ENCODE measurements at regions not wholly inside any gene's neighbourhood (a gene's known extent, or its start where the extent isn't known, plus 50 kb on each side); places are given as distances from the start of the nearest gene placed in this dataset.

GRCh38 chr10:90621577-90621976, 236.3 kb downstream of the HTR7 start:
- no peaks in the 10 kb centered on the region for H3K4me1 ChIP-seq (ENCODE audit: control insufficient read depth, insufficient read depth, low read length)
- WGBS (ENCODE audit: insufficient coverage) = 6% methylated on average over 2 of the region's 2 CpGs
- no peaks in the 10 kb centered on the region for H3K9me3 ChIP-seq (replicated peaks; ENCODE audit: control insufficient read depth, low read depth, low read length)
- no peak overlapping the region for H3K27ac ChIP-seq (ENCODE audit: low read length)
- DNase-seq = peak; percentile 15
- no peaks in the 10 kb centered on the region for H3K27me3 ChIP-seq (ENCODE audit: control insufficient read depth, insufficient read depth, low read length)
- H3K4me3 ChIP-seq (ENCODE audit: low read length) = no peak overlapping the region
- H3K36me3 ChIP-seq (ENCODE audit: control insufficient read depth, insufficient read depth, low read length) = no peaks in the 10 kb centered on the region

GRCh38 chr10:90635111-90635765, 222.6 kb downstream of the HTR7 start:
- DNase-seq = peak; percentile 39

GRCh38 chr10:90640756-90641155, 217.1 kb downstream of the HTR7 start:
- no peak overlapping the region for H3K4me3 ChIP-seq (ENCODE audit: low read length)
- H3K9me3 ChIP-seq (replicated peaks; ENCODE audit: control insufficient read depth, low read depth, low read length) = no peaks in the 10 kb centered on the region
- H3K36me3 ChIP-seq (ENCODE audit: control insufficient read depth, insufficient read depth, low read length) = no peaks in the 10 kb centered on the region
- H3K4me1 ChIP-seq (ENCODE audit: control insufficient read depth, insufficient read depth, low read length) = no peaks in the 10 kb centered on the region
- H3K27ac ChIP-seq (ENCODE audit: low read length) = no peak overlapping the region
- WGBS (ENCODE audit: insufficient coverage) = no CpG with 5 or more reads among the region's 2 CpGs
- no peaks in the 10 kb centered on the region for H3K27me3 ChIP-seq (ENCODE audit: control insufficient read depth, insufficient read depth, low read length)
- DNase-seq = no peak

More at GRCh38 chr10:90635111-90635765, 222.6 kb downstream of the HTR7 start:
- Histone ChIP-seq H3K4me1 (ENCODE audit: control insufficient read depth, insufficient read depth, low read length) (no peaks in the 10 kb centered on the region), H3K36me3 (ENCODE audit: control insufficient read depth, insufficient read depth, low read length) (no peaks in the 10 kb centered on the region), H3K27me3 (ENCODE audit: control insufficient read depth, insufficient read depth, low read length) (no peaks in the 10 kb centered on the region), H3K27ac (ENCODE audit: low read length) (no peak overlapping the region), H3K4me3 (ENCODE audit: low read length) (no peak overlapping the region), H3K9me3 (replicated peaks; ENCODE audit: control insufficient read depth, low read depth, low read length) (no peaks in the 10 kb centered on the region)
- 48% methylated on average over 2 of the region's 2 CpGs for WGBS (ENCODE audit: insufficient coverage)

GRCh38 chr10:90641731-90642130, 216.1 kb downstream of the HTR7 start:
- 100% methylated on average over 1 of the region's 4 CpGs for WGBS (ENCODE audit: insufficient coverage)
- DNase-seq = no peak
- Histone ChIP-seq H3K4me3 (ENCODE audit: low read length) (no peak overlapping the region), H3K36me3 (ENCODE audit: control insufficient read depth, insufficient read depth, low read length) (no peaks in the 10 kb centered on the region), H3K27me3 (ENCODE audit: control insufficient read depth, insufficient read depth, low read length) (no peaks in the 10 kb centered on the region), H3K9me3 (replicated peaks; ENCODE audit: control insufficient read depth, low read depth, low read length) (no peaks in the 10 kb centered on the region), H3K4me1 (ENCODE audit: control insufficient read depth, insufficient read depth, low read length) (no peaks in the 10 kb centered on the region), H3K27ac (ENCODE audit: low read length) (no peak overlapping the region)

DNA sequence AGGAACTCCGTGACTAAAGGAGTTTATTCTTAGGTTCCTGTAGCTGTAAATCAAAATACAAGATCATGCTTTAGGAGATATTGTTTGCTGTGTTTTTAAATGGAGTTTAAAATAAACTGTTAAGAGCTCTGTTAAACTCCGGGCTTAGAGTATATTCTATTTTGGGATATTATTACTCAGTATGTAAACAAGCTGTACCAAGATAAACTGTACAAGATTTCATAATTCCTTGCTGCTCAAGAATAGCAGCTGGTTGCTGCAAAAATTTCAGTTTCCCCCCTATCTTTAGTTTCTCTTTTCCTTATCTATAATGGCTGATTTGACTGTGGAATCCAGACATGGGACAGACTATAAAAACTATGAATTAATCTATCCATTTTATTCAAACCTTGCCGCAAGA, 215.7 kb downstream of the HTR7 start:
- H3K9me3 ChIP-seq (replicated peaks; ENCODE audit: control insufficient read depth, low read depth, low read length) = no peaks in the 10 kb centered on the region
- WGBS (ENCODE audit: insufficient coverage) = no CpG with 5 or more reads among the region's 3 CpGs
- H3K36me3 ChIP-seq (ENCODE audit: control insufficient read depth, insufficient read depth, low read length) = no peaks in the 10 kb centered on the region
- H3K27ac ChIP-seq (ENCODE audit: low read length) = no peak overlapping the region
- H3K4me3 ChIP-seq (ENCODE audit: low read length) = no peak overlapping the region
- no peaks in the 10 kb centered on the region for H3K4me1 ChIP-seq (ENCODE audit: control insufficient read depth, insufficient read depth, low read length)
- DNase-seq = no peak
- H3K27me3 ChIP-seq (ENCODE audit: control insufficient read depth, insufficient read depth, low read length) = no peaks in the 10 kb centered on the region

DNA sequence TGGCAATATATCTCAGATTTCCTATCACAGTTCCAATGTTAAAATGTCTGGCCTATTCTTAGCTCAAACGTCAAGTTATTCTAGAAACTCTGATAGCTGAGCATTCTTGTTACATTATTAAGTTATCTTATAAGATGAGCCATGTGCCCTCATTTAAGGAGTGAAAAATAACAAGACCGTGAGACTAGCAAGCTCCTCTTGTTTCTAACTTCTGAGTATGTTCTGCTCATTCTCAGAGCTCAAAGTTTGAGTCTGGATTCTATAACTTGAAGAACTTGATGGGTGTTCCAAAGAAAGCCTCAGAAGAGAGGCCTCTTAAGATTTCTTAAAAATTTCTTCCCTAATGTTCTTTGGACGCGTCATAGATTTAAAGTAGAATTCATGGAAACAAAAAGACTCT, 215.2 kb downstream of the HTR7 start:
- DNase-seq = no peak
- H3K9me3 ChIP-seq (replicated peaks; ENCODE audit: control insufficient read depth, low read depth, low read length) = no peaks in the 10 kb centered on the region
- no peak overlapping the region for H3K4me3 ChIP-seq (ENCODE audit: low read length)
- no peak overlapping the region for H3K27ac ChIP-seq (ENCODE audit: low read length)
- H3K4me1 ChIP-seq (ENCODE audit: control insufficient read depth, insufficient read depth, low read length) = no peaks in the 10 kb centered on the region
- WGBS (ENCODE audit: insufficient coverage) = no CpG with 5 or more reads among the region's 4 CpGs
- H3K36me3 ChIP-seq (ENCODE audit: control insufficient read depth, insufficient read depth, low read length) = no peaks in the 10 kb centered on the region
- no peaks in the 10 kb centered on the region for H3K27me3 ChIP-seq (ENCODE audit: control insufficient read depth, insufficient read depth, low read length)

- no peak for DNase-seq
- no peak overlapping the region for H3K4me3 ChIP-seq (ENCODE audit: low read length)
- H3K36me3 ChIP-seq (ENCODE audit: control insufficient read depth, insufficient read depth, low read length) = no peaks in the 10 kb centered on the region
- H3K9me3 ChIP-seq (replicated peaks; ENCODE audit: control insufficient read depth, low read depth, low read length) = no peaks in the 10 kb centered on the region
- H3K27ac ChIP-seq (ENCODE audit: low read length) = no peak overlapping the region
- H3K27me3 ChIP-seq (ENCODE audit: control insufficient read depth, insufficient read depth, low read length) = no peaks in the 10 kb centered on the region
- WGBS (ENCODE audit: insufficient coverage) = 58% methylated on average over 2 of the region's 3 CpGs
- no peaks in the 10 kb centered on the region for H3K4me1 ChIP-seq (ENCODE audit: control insufficient read depth, insufficient read depth, low read length)
Observed at GRCh38 chr10:90644165-90644564, 213.7 kb downstream of the HTR7 start.

GRCh38 chr10:90650858-90651257, 207.0 kb downstream of the HTR7 start:
- WGBS (ENCODE audit: insufficient coverage) = no CpG with 5 or more reads among the region's 2 CpGs
- Histone ChIP-seq H3K27me3 (ENCODE audit: control insufficient read depth, insufficient read depth, low read length) (no peaks in the 10 kb centered on the region), H3K27ac (ENCODE audit: low read length) (no peak overlapping the region), H3K4me1 (ENCODE audit: control insufficient read depth, insufficient read depth, low read length) (no peaks in the 10 kb centered on the region), H3K9me3 (replicated peaks; ENCODE audit: control insufficient read depth, low read depth, low read length) (no peaks in the 10 kb centered on the region), H3K36me3 (ENCODE audit: control insufficient read depth, insufficient read depth, low read length) (no peaks in the 10 kb centered on the region), H3K4me3 (ENCODE audit: low read length) (no peak overlapping the region)
- DNase-seq = no peak

DNA sequence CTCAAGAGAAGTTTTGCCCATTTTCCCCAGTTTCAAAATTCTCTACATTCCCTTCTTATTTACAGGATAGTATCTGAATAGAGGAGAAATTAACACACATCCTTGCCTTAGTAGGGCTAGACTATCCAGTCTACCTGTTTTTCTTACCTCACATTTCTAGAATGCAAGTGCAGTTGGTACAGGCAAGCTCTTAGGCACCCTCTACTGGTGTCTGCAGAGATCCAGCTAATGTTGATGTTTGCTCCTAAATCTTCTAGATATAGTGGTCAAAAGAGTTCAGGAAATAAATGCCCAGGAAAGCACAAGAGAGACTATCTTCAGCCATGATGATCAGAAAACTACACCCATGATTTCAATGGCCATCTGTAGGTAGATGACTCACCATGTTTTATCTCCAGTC, 205.3 kb downstream of the HTR7 start:
- Histone ChIP-seq H3K36me3 (ENCODE audit: control insufficient read depth, insufficient read depth, low read length) (no peaks in the 10 kb centered on the region), H3K4me3 (ENCODE audit: low read length) (no peak overlapping the region), H3K9me3 (replicated peaks; ENCODE audit: control insufficient read depth, low read depth, low read length) (peaks cover 2% of the 10 kb centered on the region), H3K27me3 (ENCODE audit: control insufficient read depth, insufficient read depth, low read length) (no peaks in the 10 kb centered on the region), H3K4me1 (ENCODE audit: control insufficient read depth, insufficient read depth, low read length) (no peaks in the 10 kb centered on the region), H3K27ac (ENCODE audit: low read length) (no peak overlapping the region)
- DNase-seq = no peak

DNA sequence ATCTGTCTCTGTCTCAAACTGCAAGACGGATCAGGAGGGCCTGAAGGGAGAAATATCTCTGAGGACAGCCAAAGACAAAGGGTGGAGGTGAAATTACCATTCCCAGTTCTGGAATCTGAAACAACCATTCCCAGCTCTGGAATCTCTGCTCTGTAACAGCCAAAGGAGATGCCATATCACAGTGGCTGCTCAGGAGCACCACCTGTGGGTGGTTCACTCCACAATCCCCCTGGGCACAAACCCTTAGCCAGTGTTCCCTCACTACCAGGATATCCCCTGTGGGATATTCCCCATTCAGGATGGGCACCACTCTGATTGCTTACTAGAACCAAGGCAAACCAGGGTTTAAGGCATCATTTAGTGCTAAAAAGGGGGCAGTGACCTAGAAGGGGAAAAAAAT, 199.0 kb downstream of the HTR7 start:
- DNase-seq = no peak
- no peak overlapping the region for H3K27ac ChIP-seq (ENCODE audit: low read length)
- H3K36me3 ChIP-seq (ENCODE audit: control insufficient read depth, insufficient read depth, low read length) = no peaks in the 10 kb centered on the region
- 40% methylated on average over 1 of the region's 1 CpG for WGBS (ENCODE audit: insufficient coverage)
- H3K4me3 ChIP-seq (ENCODE audit: low read length) = no peak overlapping the region
- H3K4me1 ChIP-seq (ENCODE audit: control insufficient read depth, insufficient read depth, low read length) = no peaks in the 10 kb centered on the region
- peaks cover 2% of the 10 kb centered on the region for H3K9me3 ChIP-seq (replicated peaks; ENCODE audit: control insufficient read depth, low read depth, low read length)
- no peaks in the 10 kb centered on the region for H3K27me3 ChIP-seq (ENCODE audit: control insufficient read depth, insufficient read depth, low read length)

All from muscle of leg (tissue), 3 donors.